Panc1 (cell line): ENCODE measurements at regions not wholly inside any gene's neighbourhood (a gene's known extent, or its start where the extent isn't known, plus 50 kb on each side); places are given as distances from the start of the nearest gene placed in this dataset.

ENCODE experiments used
- ATAC-seq: fragments of 200-7000 bp; cut with Tn5 transposase; 2 replicates; pipeline ENCODE4 v1.9.1; 2020; ENCODE audit warnings: mild to moderate bottlenecking, moderate library complexity
- BruUV-seq: library from RNA; stranded (reverse); fragments of 400-500 nt; replicated peaks from 2 replicates; lab custom pipeline; 2021; lab: Mats Ljungman, UMichigan
- CTCF ChIA-PET: fragments of 300-600 bp; sonication (Branson Sonifier 250); formaldehyde crosslinking; loops from one replicate; lab custom pipeline; 2022; ENCODE audit warnings: antibody characterized with exemption; lab: Charles Lee
- POLR2A ChIA-PET: fragments of 300-600 bp; sonication (Branson Sonifier 250); formaldehyde crosslinking; loops from one replicate; lab custom pipeline; 2022; ENCODE audit warnings: antibody characterized with exemption; lab: Charles Lee
- DNase-seq: peaks from one replicate; pipeline ENCODE4 v3.0.0-alpha.2; 2010; ENCODE audit warnings: low read depth, low spot score
- H3K27ac ChIP-seq: 2 replicates; pipeline ENCODE4 v1.5.1; 2011; ENCODE audit warnings: mild to moderate bottlenecking, low read length, inconsistent platforms
- H3K27me3 ChIP-seq: fragments of 200-500 bp; sonication (Bioruptor generic); 2 replicates; pipeline ENCODE4 v1.6.0; 2014; ENCODE audit warnings: low read length, inconsistent platforms; ENCODE audit not compliant: control insufficient read depth, insufficient read depth
- H3K36me3 ChIP-seq: fragments of 200-500 bp; sonication (Bioruptor generic); 2 replicates; pipeline ENCODE4 v1.5.1; 2014; ENCODE audit warnings: inconsistent platforms, mild to moderate bottlenecking, low read length, moderate library complexity; ENCODE audit not compliant: control insufficient read depth, insufficient read depth
- H3K4me1 ChIP-seq: 2 replicates; pipeline ENCODE4 v1.5.1; 2011; ENCODE audit warnings: inconsistent platforms, mild to moderate bottlenecking, low read length, moderate library complexity; ENCODE audit not compliant: control insufficient read depth, insufficient read depth
- H3K4me3 ChIP-seq, 2 experiments: 2 replicates each; pipeline ENCODE4 v1.5.1; 2011 to 2012; ENCODE audit warnings: low read depth in 2 of 2, low read length in 2 of 2, mild to moderate bottlenecking in 2 of 2, inconsistent platforms in 1 of 2, moderate library complexity in 1 of 2
- H3K9me3 ChIP-seq: fragments of 200-500 bp; sonication (Bioruptor generic); 2 replicates; pipeline ENCODE4 v1.5.1; 2014; ENCODE audit warnings: low read depth, mild to moderate bottlenecking, inconsistent platforms, low read length, moderate library complexity; ENCODE audit not compliant: control insufficient read depth, insufficient read depth
- POLR2AphosphoS5 ChIP-seq: IDR thresholded peaks from 2 replicates; pipeline ENCODE4 v1.6.1; 2012; ENCODE audit warnings: mild to moderate bottlenecking, low read depth, low read length, moderate library complexity
- SIN3A ChIP-seq: IDR thresholded peaks from 2 replicates; pipeline ENCODE4 v1.6.1; 2012; ENCODE audit warnings: low read depth, mild to moderate bottlenecking, low read length, moderate library complexity, borderline replicate concordance; ENCODE audit not compliant: insufficient read depth
- TCF7L2 ChIP-seq: IDR thresholded peaks from 2 replicates; pipeline ENCODE4 v1.6.1; 2011; ENCODE audit warnings: mild to moderate bottlenecking, low read depth, low read length, inconsistent platforms
- in situ Hi-C: cut with HindIII; loops from 2 replicates; pipeline ENCODE4 v1.10.0; 2016; ENCODE audit warnings: low sequenced_read_pairs, low pct_unique_long_range_greater_than_20kb
- intact Hi-C: fragments of 100-400 bp; cut with micrococcal nuclease; formaldehyde crosslinking; loops from one replicate; pipeline ENCODE4 v1.10.0; 2022; ENCODE audit not compliant: unreplicated experiment
- TF ChIP-seq, protein P1 (sequence below), 2 experiments: IDR thresholded peaks; 2 replicates each; pipeline ENCODE4 v1.6.1; 2011 to 2012; ENCODE audit warnings: low read depth in 2 of 2, control low read depth in 1 of 2, low read length in 1 of 2, mild to moderate bottlenecking in 1 of 2, moderate library complexity in 1 of 2; ENCODE audit not compliant: insufficient read depth in 1 of 2
- TF ChIP-seq, protein P2 (sequence below): fragments of 450-650 bp; IDR thresholded peaks from 2 replicates; pipeline ENCODE4 v1.5.1; 2017; ENCODE audit warnings: mild to moderate bottlenecking

DNA sequence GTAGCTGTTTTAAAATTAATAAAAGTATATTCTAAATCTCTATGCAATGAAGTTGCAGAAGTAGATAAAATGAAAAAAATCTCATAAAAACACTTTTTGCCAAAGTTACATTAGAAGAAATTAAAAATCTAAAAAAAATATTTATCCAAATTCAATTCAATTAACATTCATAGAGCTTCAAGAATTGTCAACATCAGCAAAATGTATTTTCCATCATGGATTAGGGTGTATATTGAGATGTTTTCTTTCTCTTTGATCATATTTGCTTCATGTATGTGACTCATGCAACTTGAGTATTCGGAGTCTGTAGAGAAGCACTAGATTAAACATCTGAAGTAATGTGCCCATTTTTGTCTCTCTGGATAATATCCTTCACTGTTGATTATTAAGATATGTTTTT, 415.3 kb upstream of the FAM174A start:
- ChIA-PET POLR2A (no interaction called here), CTCF (no interaction called here)
- peaks cover 3% of the 10 kb centered on the region; the same call in 1 of the 2 replicates for H3K36me3 ChIP-seq
- no peak for ATAC-seq
- BruUV-seq: no TSS peak
- no peak for DNase-seq
- H3K27ac ChIP-seq: no peak overlapping the region
- H3K9me3 ChIP-seq: no peaks in the 10 kb centered on the region
- in situ Hi-C loops: no loop called here
- TF ChIP-seq TCF7L2 (no peak), POLR2AphosphoS5 (no peak), SIN3A (no peak)
- TF ChIP-seq, protein P1, sequence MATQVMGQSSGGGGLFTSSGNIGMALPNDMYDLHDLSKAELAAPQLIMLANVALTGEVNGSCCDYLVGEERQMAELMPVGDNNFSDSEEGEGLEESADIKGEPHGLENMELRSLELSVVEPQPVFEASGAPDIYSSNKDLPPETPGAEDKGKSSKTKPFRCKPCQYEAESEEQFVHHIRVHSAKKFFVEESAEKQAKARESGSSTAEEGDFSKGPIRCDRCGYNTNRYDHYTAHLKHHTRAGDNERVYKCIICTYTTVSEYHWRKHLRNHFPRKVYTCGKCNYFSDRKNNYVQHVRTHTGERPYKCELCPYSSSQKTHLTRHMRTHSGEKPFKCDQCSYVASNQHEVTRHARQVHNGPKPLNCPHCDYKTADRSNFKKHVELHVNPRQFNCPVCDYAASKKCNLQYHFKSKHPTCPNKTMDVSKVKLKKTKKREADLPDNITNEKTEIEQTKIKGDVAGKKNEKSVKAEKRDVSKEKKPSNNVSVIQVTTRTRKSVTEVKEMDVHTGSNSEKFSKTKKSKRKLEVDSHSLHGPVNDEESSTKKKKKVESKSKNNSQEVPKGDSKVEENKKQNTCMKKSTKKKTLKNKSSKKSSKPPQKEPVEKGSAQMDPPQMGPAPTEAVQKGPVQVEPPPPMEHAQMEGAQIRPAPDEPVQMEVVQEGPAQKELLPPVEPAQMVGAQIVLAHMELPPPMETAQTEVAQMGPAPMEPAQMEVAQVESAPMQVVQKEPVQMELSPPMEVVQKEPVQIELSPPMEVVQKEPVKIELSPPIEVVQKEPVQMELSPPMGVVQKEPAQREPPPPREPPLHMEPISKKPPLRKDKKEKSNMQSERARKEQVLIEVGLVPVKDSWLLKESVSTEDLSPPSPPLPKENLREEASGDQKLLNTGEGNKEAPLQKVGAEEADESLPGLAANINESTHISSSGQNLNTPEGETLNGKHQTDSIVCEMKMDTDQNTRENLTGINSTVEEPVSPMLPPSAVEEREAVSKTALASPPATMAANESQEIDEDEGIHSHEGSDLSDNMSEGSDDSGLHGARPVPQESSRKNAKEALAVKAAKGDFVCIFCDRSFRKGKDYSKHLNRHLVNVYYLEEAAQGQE (IDR thresholded peaks at IDR 0.05; ENCODE audit: insufficient read depth in 1 of 2, low read depth in 2 of 2, low read length in 1 of 2): no peak
- TF ChIP-seq, protein P2, sequence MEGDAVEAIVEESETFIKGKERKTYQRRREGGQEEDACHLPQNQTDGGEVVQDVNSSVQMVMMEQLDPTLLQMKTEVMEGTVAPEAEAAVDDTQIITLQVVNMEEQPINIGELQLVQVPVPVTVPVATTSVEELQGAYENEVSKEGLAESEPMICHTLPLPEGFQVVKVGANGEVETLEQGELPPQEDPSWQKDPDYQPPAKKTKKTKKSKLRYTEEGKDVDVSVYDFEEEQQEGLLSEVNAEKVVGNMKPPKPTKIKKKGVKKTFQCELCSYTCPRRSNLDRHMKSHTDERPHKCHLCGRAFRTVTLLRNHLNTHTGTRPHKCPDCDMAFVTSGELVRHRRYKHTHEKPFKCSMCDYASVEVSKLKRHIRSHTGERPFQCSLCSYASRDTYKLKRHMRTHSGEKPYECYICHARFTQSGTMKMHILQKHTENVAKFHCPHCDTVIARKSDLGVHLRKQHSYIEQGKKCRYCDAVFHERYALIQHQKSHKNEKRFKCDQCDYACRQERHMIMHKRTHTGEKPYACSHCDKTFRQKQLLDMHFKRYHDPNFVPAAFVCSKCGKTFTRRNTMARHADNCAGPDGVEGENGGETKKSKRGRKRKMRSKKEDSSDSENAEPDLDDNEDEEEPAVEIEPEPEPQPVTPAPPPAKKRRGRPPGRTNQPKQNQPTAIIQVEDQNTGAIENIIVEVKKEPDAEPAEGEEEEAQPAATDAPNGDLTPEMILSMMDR: no peak
- H3K27me3 ChIP-seq: no peaks in the 10 kb centered on the region
- intact Hi-C loops: no loop called here
- no peaks in the 10 kb centered on the region for H3K4me1 ChIP-seq
- H3K4me3 ChIP-seq: no peak overlapping the region

DNA sequence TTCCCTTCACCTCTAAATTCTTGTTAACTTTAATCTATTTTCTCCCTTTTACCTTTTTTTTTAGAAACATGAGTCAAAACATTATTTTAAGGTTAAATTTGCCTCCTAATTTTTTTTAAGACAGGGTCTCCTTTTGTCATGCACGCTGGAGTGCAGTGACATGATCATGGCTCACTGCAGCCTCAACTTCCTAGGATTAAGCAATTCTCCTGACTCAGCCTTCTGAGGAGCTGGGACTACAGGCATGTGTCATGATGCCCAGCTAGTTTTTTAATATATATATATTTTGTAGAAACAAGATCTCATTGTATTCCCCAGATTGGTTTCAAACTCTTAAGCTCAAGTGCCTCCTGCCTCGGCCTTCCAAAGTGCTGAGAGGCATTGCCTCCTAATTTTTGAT, 424.7 kb upstream of the FAM174A start:
- in situ Hi-C loops: no loop called here
- Histone ChIP-seq H3K27ac (no peak overlapping the region), H3K36me3 (no peaks in the 10 kb centered on the region), H3K27me3 (no peaks in the 10 kb centered on the region), H3K4me3 (no peak overlapping the region), H3K4me1 (no peaks in the 10 kb centered on the region), H3K9me3 (no peaks in the 10 kb centered on the region)
- intact Hi-C loops: no loop called here
- ChIA-PET POLR2A (no interaction called here), CTCF (no interaction called here)
- ATAC-seq (no peak), DNase-seq (no peak)
- BruUV-seq: no TSS peak
- TF ChIP-seq TCF7L2 (no peak), SIN3A (no peak), POLR2AphosphoS5 (no peak)
- TF ChIP-seq, protein P1 (IDR thresholded peaks at IDR 0.05; ENCODE audit: insufficient read depth in 1 of 2, low read depth in 2 of 2, low read length in 1 of 2): no peak
- TF ChIP-seq, protein P2: no peak
